Calu3 (cell line): ENCODE measurements at regions not wholly inside any gene's neighbourhood (a gene's known extent, or its start where the extent isn't known, plus 50 kb on each side); places are given as distances from the start of the nearest gene placed in this dataset.

Experiments used
- BruUV-seq: library from RNA; stranded (reverse); fragments of 400-500 nt; replicated peaks from 2 replicates; lab custom pipeline; 2021; lab: Mats Ljungman, UMichigan
- CTCF ChIA-PET: fragments of 300-600 bp; sonication (Branson Sonifier 250); formaldehyde crosslinking; loops from one replicate; lab custom pipeline; 2022; ENCODE audit warnings: antibody characterized with exemption; lab: Charles Lee
- DNase-seq: peaks from one replicate; pipeline ENCODE4 v3.0.0; 2022
- H3K27ac Mint-ChIP-seq: one replicate; pipeline ENCODE4 v1.8.0; 2022; ENCODE audit warnings: mixed read lengths; ENCODE audit not compliant: unreplicated experiment
- H3K27me3 Mint-ChIP-seq: one replicate; pipeline ENCODE4 v1.8.0; 2022; ENCODE audit warnings: mixed read lengths; ENCODE audit not compliant: unreplicated experiment
- H3K36me3 Mint-ChIP-seq: one replicate; pipeline ENCODE4 v1.8.0; 2022; ENCODE audit warnings: mild to moderate bottlenecking, moderate library complexity, mixed read lengths; ENCODE audit not compliant: insufficient read depth, unreplicated experiment
- H3K4me1 Mint-ChIP-seq: one replicate; pipeline ENCODE4 v1.8.0; 2022; ENCODE audit warnings: mild to moderate bottlenecking, low read depth, mixed read lengths; ENCODE audit not compliant: unreplicated experiment
- H3K4me3 Mint-ChIP-seq: one replicate; pipeline ENCODE4 v1.8.0; 2022; ENCODE audit warnings: mild to moderate bottlenecking, low read depth, moderate library complexity, mixed read lengths; ENCODE audit not compliant: unreplicated experiment
- H3K9me3 Mint-ChIP-seq: one replicate; pipeline ENCODE4 v1.8.0; 2022; ENCODE audit warnings: low read depth, mixed read lengths; ENCODE audit not compliant: unreplicated experiment
- CTCF ChIP-seq: fragments of 200-600 bp; IDR thresholded peaks from one replicate; pipeline ENCODE4 v1.8.0; 2022; ENCODE audit warnings: antibody characterized with exemption; ENCODE audit not compliant: unreplicated experiment
- intact Hi-C: fragments of 100-400 bp; cut with micrococcal nuclease; formaldehyde crosslinking; loops from one replicate; pipeline ENCODE4 v1.10.0; 2022; ENCODE audit not compliant: unreplicated experiment

- BruUV-seq, result no TSS peak
- no peak overlapping the region for H3K4me3 Mint-ChIP-seq
- peaks cover 18% of the 10 kb centered on the region for H3K27me3 Mint-ChIP-seq
Observed at GRCh38 chr11:15555161-15555560, 440.4 kb downstream of the INSC start.

GRCh38 chr11:15557457-15558230 is 442.9 kb downstream of the INSC start:
- CTCF ChIA-PET, result no interaction called here
- DNase-seq, result no peak
- Mint-ChIP-seq H3K27me3 (peaks cover 18% of the 10 kb centered on the region), H3K4me1 (no peaks in the 10 kb centered on the region), H3K4me3 (no peak overlapping the region), H3K9me3 (no peaks in the 10 kb centered on the region), H3K27ac (no peak overlapping the region), H3K36me3 (no peaks in the 10 kb centered on the region)
- no peak for TF ChIP-seq CTCF
- intact Hi-C loops, result no loop called here
- no TSS peak for BruUV-seq

More at GRCh38 chr11:15555161-15555560, 440.4 kb downstream of the INSC start:
- no peak for TF ChIP-seq CTCF
- Mint-ChIP-seq H3K9me3 (no peaks in the 10 kb centered on the region), H3K4me1 (no peaks in the 10 kb centered on the region), H3K27ac (no peak overlapping the region), H3K36me3 (no peaks in the 10 kb centered on the region)
- no peak for DNase-seq
- CTCF ChIA-PET, result no interaction called here
- intact Hi-C loops, result no loop called here

- intact Hi-C loops, result no loop called here
- H3K27me3 Mint-ChIP-seq, result peaks cover 24% of the 10 kb centered on the region
- H3K36me3 Mint-ChIP-seq, result no peaks in the 10 kb centered on the region
- H3K9me3 Mint-ChIP-seq, result peaks cover 1% of the 10 kb centered on the region
- TF ChIP-seq CTCF, result no peak
- H3K4me1 Mint-ChIP-seq, result no peaks in the 10 kb centered on the region
- CTCF ChIA-PET, result no interaction called here
- H3K27ac Mint-ChIP-seq, result no peak overlapping the region
- H3K4me3 Mint-ChIP-seq, result no peak overlapping the region
- DNase-seq, result no peak
- BruUV-seq, result no TSS peak
Observed at GRCh38 chr11:15558513-15559181, 443.9 kb downstream of the INSC start.

GRCh38 chr11:15560689-15561467 is 446.2 kb downstream of the INSC start:
- H3K36me3 Mint-ChIP-seq, result no peaks in the 10 kb centered on the region
- no peak overlapping the region for H3K4me3 Mint-ChIP-seq
- H3K9me3 Mint-ChIP-seq, result peaks cover 11% of the 10 kb centered on the region
- intact Hi-C loops, result no loop called here
- CTCF ChIA-PET, result no interaction called here
- H3K4me1 Mint-ChIP-seq, result no peaks in the 10 kb centered on the region
- DNase-seq, result no peak
- peaks cover 34% of the 10 kb centered on the region for H3K27me3 Mint-ChIP-seq
- no TSS peak for BruUV-seq
- H3K27ac Mint-ChIP-seq, result no peak overlapping the region
- TF ChIP-seq CTCF, result no peak
